H1 (cell line): ENCODE measurements at regions not wholly inside any gene's neighbourhood (a gene's known extent, or its start where the extent isn't known, plus 50 kb on each side); places are given as distances from the start of the nearest gene placed in this dataset.

Experiments
- BACH1 ChIP-seq: IDR thresholded peaks from 2 replicates; pipeline ENCODE4 v1.6.1; 2012; ENCODE audit warnings: low read length, improper control_type of control experiment
- BCL11A ChIP-seq, 2 experiments: IDR thresholded peaks; one replicate each; pipeline ENCODE4 v1.6.1; 2011; ENCODE audit warnings: low read depth in 2 of 2, low read length in 2 of 2, mild to moderate bottlenecking in 2 of 2
- FOSL1 ChIP-seq: IDR thresholded peaks from 2 replicates; pipeline ENCODE4 v1.6.1; 2011; ENCODE audit warnings: mild to moderate bottlenecking, low read depth, low read length, moderate library complexity; ENCODE audit not compliant: insufficient read depth
- GTF2F1 ChIP-seq: IDR thresholded peaks from 2 replicates; pipeline ENCODE4 v1.6.1; 2012; ENCODE audit warnings: low read depth, low read length, improper control_type of control experiment, borderline replicate concordance
- RXRA ChIP-seq: IDR thresholded peaks from 2 replicates; pipeline ENCODE4 v1.6.1; 2011; ENCODE audit warnings: low read depth, mild to moderate bottlenecking, low read length, moderate library complexity; ENCODE audit not compliant: insufficient read depth
- SP4 ChIP-seq: IDR thresholded peaks from 2 replicates; pipeline ENCODE4 v1.6.1; 2012; ENCODE audit warnings: low read length, inconsistent platforms
- SRF ChIP-seq: IDR thresholded peaks from 2 replicates; pipeline ENCODE4 v1.6.1; 2011; ENCODE audit warnings: mild to moderate bottlenecking, low read depth, low read length, moderate library complexity
- TAF1 ChIP-seq: IDR thresholded peaks from 2 replicates; pipeline ENCODE4 v1.6.1; 2011; ENCODE audit warnings: mild to moderate bottlenecking, low read depth, low read length
- TAF7 ChIP-seq: optimal IDR thresholded peaks from 2 replicates; pipeline ENCODE3; 2011; ENCODE audit warnings: low read depth, mild to moderate bottlenecking, inconsistent platforms, low read length, moderate library complexity, borderline replicate concordance
- TBP ChIP-seq: IDR thresholded peaks from 2 replicates; pipeline ENCODE4 v1.6.1; 2011; ENCODE audit warnings: low read depth, low read length, improper control_type of control experiment

DNA sequence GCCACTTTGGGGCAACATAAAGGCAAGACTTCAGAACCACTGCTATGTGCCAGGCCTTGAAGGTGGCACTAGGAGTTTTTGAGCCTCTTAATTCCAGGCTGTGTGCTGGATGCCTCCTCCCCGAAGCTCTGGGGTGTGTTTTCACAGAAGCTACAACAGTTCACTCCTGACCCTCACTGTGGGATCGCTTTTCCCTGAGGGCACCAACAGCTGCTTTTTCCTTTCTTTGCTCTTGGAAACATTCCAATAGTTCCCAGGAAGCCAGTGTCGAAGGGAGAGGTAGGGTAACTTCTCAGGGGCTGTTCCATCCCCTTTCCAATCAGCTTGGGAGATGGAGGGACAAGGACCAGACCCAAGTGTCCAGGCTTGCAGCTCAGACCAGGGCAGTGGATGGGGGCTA, 153.4 kb downstream of the C1orf94 start (continued):
- TF ChIP-seq TAF7 (no peak), BCL11A (IDR thresholded peaks at IDR 0.05; ENCODE audit: low read depth in 2 of 2, low read length in 2 of 2) (no peak), TAF1 (no peak), RXRA (no peak), SP4 (no peak), BACH1 (no peak), TBP (no peak), FOSL1 (no peak), GTF2F1 (no peak), SRF (no peak)
